BLaER1 treated with 17β-estradiol and CSF1 and Interleukin-3, amounts not matched to agents 10 nM and 100 nM (cell line): ENCODE measurements at regions not wholly inside any gene's neighbourhood (a gene's known extent, or its start where the extent isn't known, plus 50 kb on each side); places are given as distances from the start of the nearest gene placed in this dataset.

Experiments
- H3K27ac ChIP-seq, 11 experiments: shearing (Covaris generic); formaldehyde crosslinking; 2 replicates each; pipeline ENCODE4 v1.8.1; 2022
- H3K27me3 ChIP-seq, 11 experiments: shearing (Covaris generic); formaldehyde crosslinking; 2 replicates each; pipeline ENCODE4 v1.8.1; 2022
- H3K36me3 ChIP-seq, 11 experiments: shearing (Covaris generic); formaldehyde crosslinking; 2 replicates each; pipeline ENCODE4 v1.8.1; 2022
- H3K4me1 ChIP-seq, 10 experiments: shearing (Covaris generic); formaldehyde crosslinking; 2 replicates each; pipeline ENCODE4 v1.8.1; 2022
- H3K4me2 ChIP-seq, 11 experiments: shearing (Covaris generic); formaldehyde crosslinking; 2 replicates each; pipeline ENCODE4 v1.8.1; 2022
- H3K4me3 ChIP-seq, 10 experiments: shearing (Covaris generic); formaldehyde crosslinking; 2 replicates each; pipeline ENCODE4 v1.8.1; 2022
- H3K9ac ChIP-seq, 11 experiments: shearing (Covaris generic); formaldehyde crosslinking; 2 replicates each; pipeline ENCODE4 v1.8.1; 2022
- H3K9me3 ChIP-seq, 11 experiments: shearing (Covaris generic); formaldehyde crosslinking; replicated peaks in 1 of 11; 2 replicates each; pipeline ENCODE4 v1.8.1; 2022
- H4K20me1 ChIP-seq, 11 experiments: shearing (Covaris generic); formaldehyde crosslinking; 2 replicates each; pipeline ENCODE4 v1.8.1; 2022
- Cebpa-rat ChIP-seq, 11 experiments: shearing (Covaris generic); IDR thresholded peaks; 2 replicates each; pipeline ENCODE4 v1.8.1; 2022

- Histone ChIP-seq H4K20me1 (no peaks in the 10 kb centered on the region), H3K9me3 (peaks cover 6 to 14% (median 10%) of the 10 kb centered on the region in 11 experiments; a peak in 17 of 22 replicates), H3K4me2 (peak overlapping the region in 5 of 11 experiments; percentile 58 to 92 (median 82); a peak in 9 of 22 replicates), H3K27ac (peak overlapping the region in 4 of 11 experiments; percentile 18 to 77 (median 50); a peak in 6 of 22 replicates), H3K27me3 (no peaks in the 10 kb centered on the region), H3K4me3 (no peak overlapping the region), H3K36me3 (no peaks in the 10 kb centered on the region), H3K4me1 (peaks cover 0 to 72% (median 6%) of the 10 kb centered on the region in 10 experiments; a peak in 11 of 20 replicates), H3K9ac (peak overlapping the region in 2 of 11 experiments; percentile 12 to 26; a peak in 1 of 22 replicates)
- TF ChIP-seq Cebpa-rat (IDR thresholded peaks at IDR 0.05): no peak
Measured at GRCh38 chr14:66037361-66037760, 448.8 kb upstream of the CCDC196 start.

- TF ChIP-seq Cebpa-rat (IDR thresholded peaks at IDR 0.05): no peak
- H3K4me3 ChIP-seq: no peak overlapping the region; a peak in 1 of 20 replicates
- no peaks in the 10 kb centered on the region for H3K27me3 ChIP-seq
- no peaks in the 10 kb centered on the region for H4K20me1 ChIP-seq
- H3K9me3 ChIP-seq: peaks cover 0 to 5% (median 1%) of the 10 kb centered on the region in 11 experiments; a peak in 8 of 22 replicates
- peak overlapping the region in 3 of 11 experiments; percentile 47 to 65 (median 48); a peak in 5 of 22 replicates for H3K9ac ChIP-seq
- peak overlapping the region in 5 of 11 experiments; percentile 9 to 81 (median 75); a peak in 10 of 22 replicates for H3K27ac ChIP-seq
- H3K4me1 ChIP-seq: peaks cover 0 to 72% (median 6%) of the 10 kb centered on the region in 10 experiments; a peak in 11 of 20 replicates
- H3K4me2 ChIP-seq: peak overlapping the region in 6 of 11 experiments; percentile 34 to 92 (median 71); a peak in 12 of 22 replicates
- no peaks in the 10 kb centered on the region for H3K36me3 ChIP-seq
Measured at GRCh38 chr14:66038212-66038611, 448.0 kb upstream of the CCDC196 start.

DNA sequence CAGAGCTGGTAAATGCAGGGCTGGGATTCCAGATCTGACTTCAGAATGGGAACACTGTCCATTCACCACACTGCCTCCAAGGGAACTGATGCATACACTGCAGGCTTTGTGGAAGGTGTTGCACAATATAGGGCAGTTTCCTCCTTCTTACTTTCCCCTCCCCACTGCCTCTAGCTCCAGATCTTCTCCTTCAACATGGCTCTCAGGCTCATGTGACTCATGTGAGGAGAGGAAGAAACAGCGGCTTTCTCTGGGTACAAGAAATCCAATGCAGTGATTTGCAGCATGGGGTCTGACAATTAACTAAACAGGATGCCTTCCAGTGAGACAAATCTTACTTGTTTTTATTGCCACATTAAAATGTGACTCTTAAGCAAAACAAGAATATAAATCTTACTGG, 447.6 kb upstream of the CCDC196 start:
- Histone ChIP-seq H3K27me3 (no peaks in the 10 kb centered on the region), H3K36me3 (no peaks in the 10 kb centered on the region), H3K4me3 (no peak overlapping the region), H3K9ac (peak overlapping the region in 3 of 11 experiments; percentile 47 to 65 (median 48); a peak in 4 of 22 replicates), H3K4me2 (peak overlapping the region in 6 of 11 experiments; percentile 34 to 92 (median 71); a peak in 11 of 22 replicates), H3K9me3 (peaks cover 0 to under 1% (median 0%) of the 10 kb centered on the region in 11 experiments; a peak in 1 of 22 replicates), H4K20me1 (no peaks in the 10 kb centered on the region), H3K27ac (peak overlapping the region in 5 of 11 experiments; percentile 9 to 81 (median 75); a peak in 8 of 22 replicates), H3K4me1 (peaks cover 0 to 76% (median 6%) of the 10 kb centered on the region in 10 experiments; a peak in 11 of 20 replicates)
- peak; percentile 54 to 99 (median 88); a peak in 21 of 22 replicates for TF ChIP-seq Cebpa-rat (IDR thresholded peaks at IDR 0.05)

DNA sequence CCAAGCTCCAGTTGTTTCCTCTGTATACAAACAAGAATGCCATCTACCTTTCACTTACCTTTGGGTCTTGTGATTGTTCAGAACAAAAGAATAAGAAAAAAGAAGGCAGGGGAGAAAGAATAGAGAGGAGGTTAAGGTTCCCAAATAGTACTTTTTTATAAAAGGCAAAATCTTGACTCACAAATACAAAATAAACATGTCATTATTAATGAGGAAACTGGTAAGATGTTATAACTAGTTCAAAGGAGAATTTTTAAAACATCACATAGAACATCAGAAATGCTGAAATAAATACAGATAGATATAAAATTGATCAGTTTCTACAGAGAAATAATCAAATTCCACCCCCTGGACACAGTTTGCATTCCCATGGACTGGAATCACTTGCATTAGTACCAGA, 446.7 kb upstream of the CCDC196 start:
- Histone ChIP-seq H3K27me3 (no peaks in the 10 kb centered on the region), H3K4me3 (no peak overlapping the region), H3K9me3 (no peaks in the 10 kb centered on the region; a peak in 1 of 22 replicates), H4K20me1 (no peaks in the 10 kb centered on the region), H3K4me1 (peaks cover 0 to 74% (median 6%) of the 10 kb centered on the region in 10 experiments; a peak in 11 of 20 replicates), H3K4me2 (peak overlapping the region in 3 of 11 experiments; percentile 82 to 92 (median 89); a peak in 6 of 22 replicates), H3K9ac (no peak overlapping the region), H3K36me3 (no peaks in the 10 kb centered on the region), H3K27ac (peak overlapping the region in 1 of 11 experiments; percentile 75; a peak in 1 of 22 replicates)
- TF ChIP-seq Cebpa-rat (IDR thresholded peaks at IDR 0.05): no peak

DNA sequence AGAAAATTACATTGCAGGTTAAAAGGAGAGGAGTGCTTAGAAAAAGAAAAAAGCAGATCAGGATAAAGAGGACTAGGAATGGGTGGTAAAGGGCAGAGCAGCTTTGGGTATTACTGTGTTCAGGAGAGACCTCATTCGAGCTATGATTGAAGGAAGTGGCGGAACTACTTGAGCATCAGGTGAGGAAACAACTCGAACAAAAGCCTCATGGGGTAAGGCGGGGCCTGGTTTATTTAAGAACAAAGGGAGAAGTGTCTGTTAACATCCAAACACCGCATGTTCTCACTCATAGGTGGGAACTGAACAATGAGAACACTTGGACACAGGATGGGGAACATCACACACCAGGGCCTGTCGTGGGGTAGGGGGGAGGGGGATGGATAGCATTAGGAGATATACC, 444.6 kb upstream of the CCDC196 start:
- Histone ChIP-seq H3K9ac (no peak overlapping the region), H3K4me2 (no peak overlapping the region), H4K20me1 (no peaks in the 10 kb centered on the region), H3K27me3 (no peaks in the 10 kb centered on the region), H3K9me3 (no peaks in the 10 kb centered on the region; a peak in 1 of 22 replicates), H3K4me3 (no peak overlapping the region), H3K36me3 (no peaks in the 10 kb centered on the region), H3K4me1 (peaks cover 0 to 59% (median 6%) of the 10 kb centered on the region in 10 experiments; a peak in 11 of 20 replicates), H3K27ac (no peak overlapping the region)
- TF ChIP-seq Cebpa-rat (IDR thresholded peaks at IDR 0.05): no peak

- TF ChIP-seq Cebpa-rat (IDR thresholded peaks at IDR 0.05): no peak
- H3K9ac ChIP-seq: no peak overlapping the region
Measured at GRCh38 chr14:66043921-66044320, 442.2 kb upstream of the CCDC196 start.

DNA sequence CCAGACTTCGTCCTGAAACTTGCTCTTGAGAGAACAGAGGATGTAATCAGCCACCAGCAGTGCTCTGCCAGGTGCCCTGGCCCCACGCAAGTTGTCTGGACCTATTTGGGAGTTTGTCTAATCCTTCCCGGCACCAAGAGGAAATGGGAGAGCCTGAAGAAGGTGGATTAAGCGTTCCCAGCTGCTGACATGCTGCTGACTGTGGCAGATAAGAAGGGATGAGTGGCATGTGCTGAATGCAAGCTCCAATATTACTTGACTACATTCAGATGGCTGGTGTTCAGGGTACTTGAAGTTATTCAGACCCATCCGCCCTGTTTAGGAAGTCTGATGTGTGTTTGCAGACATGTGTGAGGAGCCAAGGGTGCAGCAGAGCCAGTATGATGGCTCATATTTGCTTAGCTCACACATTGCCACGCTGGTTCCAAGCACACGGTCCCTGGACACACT, 440.6 kb upstream of the CCDC196 start:
- no peak overlapping the region for H3K4me2 ChIP-seq

More at GRCh38 chr14:66043921-66044320, 442.2 kb upstream of the CCDC196 start:
- Histone ChIP-seq H3K27ac (no peak overlapping the region; a peak in 1 of 22 replicates), H3K9me3 (no peaks in the 10 kb centered on the region), H3K4me3 (no peak overlapping the region), H3K36me3 (no peaks in the 10 kb centered on the region), H3K4me2 (peak overlapping the region in 3 of 11 experiments; percentile 21 to 24 (median 21); a peak in 5 of 22 replicates), H4K20me1 (no peaks in the 10 kb centered on the region), H3K4me1 (peaks cover 0 to 37% (median 0%) of the 10 kb centered on the region in 10 experiments; a peak in 8 of 20 replicates), H3K27me3 (no peaks in the 10 kb centered on the region)

GRCh38 chr14:66046035-66046434, 440.1 kb upstream of the CCDC196 start:
- TF ChIP-seq Cebpa-rat (IDR thresholded peaks at IDR 0.05): no peak
- no peaks in the 10 kb centered on the region for H3K36me3 ChIP-seq
- H3K27ac ChIP-seq: no peak overlapping the region
- no peaks in the 10 kb centered on the region for H4K20me1 ChIP-seq
- H3K27me3 ChIP-seq: no peaks in the 10 kb centered on the region
- peaks cover 0 to 15% (median 0%) of the 10 kb centered on the region in 10 experiments; a peak in 5 of 20 replicates for H3K4me1 ChIP-seq
- H3K4me2 ChIP-seq: no peak overlapping the region
- H3K9ac ChIP-seq: no peak overlapping the region
- H3K9me3 ChIP-seq: no peaks in the 10 kb centered on the region
- H3K4me3 ChIP-seq: no peak overlapping the region

More for the DNA sequence above, 440.6 kb upstream of the CCDC196 start:
- no peak for TF ChIP-seq Cebpa-rat (IDR thresholded peaks at IDR 0.05)
- Histone ChIP-seq H3K9ac (no peak overlapping the region), H3K36me3 (no peaks in the 10 kb centered on the region), H3K4me3 (no peak overlapping the region), H3K9me3 (no peaks in the 10 kb centered on the region), H3K27me3 (no peaks in the 10 kb centered on the region), H3K27ac (no peak overlapping the region), H4K20me1 (no peaks in the 10 kb centered on the region), H3K4me1 (peaks cover 0 to 20% (median 0%) of the 10 kb centered on the region in 10 experiments; a peak in 7 of 20 replicates)

DNA sequence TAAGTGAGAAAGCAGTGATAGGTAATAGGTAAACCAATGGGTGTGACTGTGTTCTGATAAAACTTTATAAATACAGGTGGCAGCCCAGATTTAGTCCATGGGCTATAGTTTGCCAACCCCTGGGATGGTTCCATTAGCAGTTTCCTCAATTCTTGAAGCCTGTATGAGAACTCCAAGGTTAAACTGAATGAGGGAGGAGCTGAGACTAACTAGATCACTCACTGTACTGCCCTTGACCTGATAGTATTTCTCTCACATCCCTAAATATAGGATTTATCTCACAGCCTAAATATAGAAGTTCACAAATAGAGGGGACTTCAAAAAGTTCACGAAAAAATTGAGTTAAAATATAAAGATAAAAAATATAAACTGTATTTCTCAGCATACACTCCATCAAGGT, 439.6 kb upstream of the CCDC196 start:
- Histone ChIP-seq H3K27me3 (no peaks in the 10 kb centered on the region), H4K20me1 (no peaks in the 10 kb centered on the region), H3K4me3 (no peak overlapping the region), H3K4me1 (peaks cover 0 to 15% (median 0%) of the 10 kb centered on the region in 10 experiments; a peak in 5 of 20 replicates), H3K9ac (no peak overlapping the region), H3K4me2 (no peak overlapping the region), H3K27ac (no peak overlapping the region), H3K9me3 (no peaks in the 10 kb centered on the region), H3K36me3 (no peaks in the 10 kb centered on the region)
- no peak for TF ChIP-seq Cebpa-rat (IDR thresholded peaks at IDR 0.05)
